ENCODE measurements at regions not wholly inside any gene's neighbourhood (a gene's known extent, or its start where the extent isn't known, plus 50 kb on each side); places are given as distances from the start of the nearest gene placed in this dataset.

GRCh38 chr1:201731592-201731991, 97.4 kb upstream of the IPO9 start:
- TF ChIP-seq, protein P1, sequence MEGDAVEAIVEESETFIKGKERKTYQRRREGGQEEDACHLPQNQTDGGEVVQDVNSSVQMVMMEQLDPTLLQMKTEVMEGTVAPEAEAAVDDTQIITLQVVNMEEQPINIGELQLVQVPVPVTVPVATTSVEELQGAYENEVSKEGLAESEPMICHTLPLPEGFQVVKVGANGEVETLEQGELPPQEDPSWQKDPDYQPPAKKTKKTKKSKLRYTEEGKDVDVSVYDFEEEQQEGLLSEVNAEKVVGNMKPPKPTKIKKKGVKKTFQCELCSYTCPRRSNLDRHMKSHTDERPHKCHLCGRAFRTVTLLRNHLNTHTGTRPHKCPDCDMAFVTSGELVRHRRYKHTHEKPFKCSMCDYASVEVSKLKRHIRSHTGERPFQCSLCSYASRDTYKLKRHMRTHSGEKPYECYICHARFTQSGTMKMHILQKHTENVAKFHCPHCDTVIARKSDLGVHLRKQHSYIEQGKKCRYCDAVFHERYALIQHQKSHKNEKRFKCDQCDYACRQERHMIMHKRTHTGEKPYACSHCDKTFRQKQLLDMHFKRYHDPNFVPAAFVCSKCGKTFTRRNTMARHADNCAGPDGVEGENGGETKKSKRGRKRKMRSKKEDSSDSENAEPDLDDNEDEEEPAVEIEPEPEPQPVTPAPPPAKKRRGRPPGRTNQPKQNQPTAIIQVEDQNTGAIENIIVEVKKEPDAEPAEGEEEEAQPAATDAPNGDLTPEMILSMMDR (IDR thresholded peaks at IDR 0.05), result no peak
- no peak for TF ChIP-seq POLR2A (IDR thresholded peaks at IDR 0.05)
